ENCODE measurements at regions not wholly inside any gene's neighbourhood (a gene's known extent, or its start where the extent isn't known, plus 50 kb on each side); places are given as distances from the start of the nearest gene placed in this dataset.

DNA sequence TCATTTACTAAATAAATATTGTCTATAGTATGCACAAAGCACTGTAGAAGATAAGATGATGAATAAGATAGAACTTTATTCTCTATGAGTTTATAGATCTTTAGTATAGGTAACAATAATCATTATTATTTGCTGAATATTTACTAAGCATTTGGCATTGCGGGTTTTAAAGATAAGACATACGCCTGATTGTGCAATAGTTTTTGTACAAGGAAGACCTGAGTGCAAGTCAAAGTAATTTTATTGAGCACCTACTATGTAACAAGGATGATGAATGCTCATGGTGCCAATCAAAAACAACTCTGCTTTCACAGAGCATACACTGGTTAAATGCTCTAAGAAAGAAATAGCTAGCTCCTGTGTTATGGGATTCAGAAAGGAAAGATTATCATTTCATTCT is 1461.7 kb upstream of the FLRT2 start:
- Mint-ChIP-seq H3K4me3 (no peak overlapping the region), H3K27me3 (no peaks in the 10 kb centered on the region), H3K27ac (no peak overlapping the region), H3K9me3 (peaks cover 0 to 15% (median 6%) of the 10 kb centered on the region in 11 donors), H3K36me3 (peaks cover 0 to 3% (median 0%) of the 10 kb centered on the region in 5 donors), H3K4me1 (no peaks in the 10 kb centered on the region)
- Histone ChIP-seq H3K9me3 (ENCODE audit: control insufficient read depth in 2 of 3, low read length in 3 of 3) (no peaks in the 10 kb centered on the region), H3K36me3 (ENCODE audit: control insufficient read depth in 2 of 3, insufficient read depth in 3 of 3, low read length in 3 of 3) (no peaks in the 10 kb centered on the region), H3K27ac (ENCODE audit: low read depth, low read length) (no peak overlapping the region), H3K4me1 (ENCODE audit: control insufficient read depth in 2 of 2, insufficient read depth in 2 of 2, low read length in 2 of 2) (no peaks in the 10 kb centered on the region), H3K27me3 (ENCODE audit: control insufficient read depth in 2 of 2, insufficient read depth in 2 of 2, low read length in 2 of 2) (no peaks in the 10 kb centered on the region), H3K4me3 (ENCODE audit: low read length) (no peak overlapping the region)
- intact Hi-C loops (cut with micrococcal nuclease): no loop called here
- ChIA-PET POLR2A (no interaction called here), CTCF (no interaction called here)
- ATAC-seq (no peak), DNase-seq (no peak)

DNA sequence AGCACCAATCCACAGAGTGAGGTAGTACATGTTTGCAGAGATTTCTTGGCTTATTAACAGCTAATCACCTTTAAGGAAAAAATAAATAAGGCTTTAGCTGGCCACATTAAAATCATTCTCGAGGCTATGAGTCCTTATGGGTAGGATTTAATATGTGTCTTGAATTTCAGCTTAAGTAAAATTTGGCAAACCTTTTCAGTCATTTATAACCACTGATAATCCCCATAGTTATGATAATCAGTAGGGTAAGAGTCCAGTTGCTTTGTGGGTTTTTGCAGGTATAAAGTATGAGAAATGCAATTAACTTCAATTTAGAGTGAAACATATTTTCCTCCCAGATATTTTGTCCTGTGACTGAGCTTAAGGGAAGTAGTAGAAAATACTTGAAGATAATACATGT is 1458.9 kb upstream of the FLRT2 start:
- Mint-ChIP-seq H3K27ac (no peak overlapping the region), H3K4me3 (no peak overlapping the region)
- POLR2A ChIA-PET: no interaction called here

DNA sequence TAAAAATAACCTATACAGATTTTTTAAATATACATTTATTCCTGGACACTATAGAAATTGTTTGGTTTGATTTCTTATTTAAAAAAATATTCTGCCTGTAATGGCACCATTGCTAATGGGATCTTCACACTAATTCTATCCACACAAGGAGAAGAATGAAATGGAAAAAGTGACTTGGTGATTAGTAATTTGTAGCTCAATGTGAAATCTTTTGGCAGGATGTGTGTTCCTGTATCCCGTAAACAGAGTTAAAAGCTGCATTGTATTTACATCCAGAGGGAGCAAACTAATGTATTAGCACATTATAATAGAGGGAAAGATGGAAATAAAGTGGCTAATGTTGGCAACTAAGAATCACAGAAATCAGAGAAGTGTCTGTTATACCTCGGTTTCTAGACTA is 1455.3 kb upstream of the FLRT2 start:
- Histone ChIP-seq H3K9me3 (ENCODE audit: control insufficient read depth in 2 of 3, low read length in 3 of 3) (no peaks in the 10 kb centered on the region), H3K4me1 (ENCODE audit: control insufficient read depth in 2 of 2, insufficient read depth in 2 of 2, low read length in 2 of 2) (no peaks in the 10 kb centered on the region), H3K27ac (ENCODE audit: low read depth, low read length) (no peak overlapping the region), H3K36me3 (ENCODE audit: control insufficient read depth in 2 of 3, insufficient read depth in 3 of 3, low read length in 3 of 3) (no peaks in the 10 kb centered on the region), H3K4me3 (ENCODE audit: low read length) (no peak overlapping the region), H3K27me3 (ENCODE audit: control insufficient read depth in 2 of 2, insufficient read depth in 2 of 2, low read length in 2 of 2) (no peaks in the 10 kb centered on the region)
- no peak for ATAC-seq
- H3K9me3 Mint-ChIP-seq: peaks cover 0 to 24% (median 7%) of the 10 kb centered on the region in 11 donors
- ChIA-PET POLR2A (no interaction called here), CTCF (no interaction called here)
- no peak overlapping the region for H3K4me3 Mint-ChIP-seq
- DNase-seq: no peak
- no peaks in the 10 kb centered on the region for H3K4me1 Mint-ChIP-seq
- intact Hi-C loops (cut with micrococcal nuclease): no loop called here
- no peak overlapping the region for H3K27ac Mint-ChIP-seq
- H3K36me3 Mint-ChIP-seq: no peaks in the 10 kb centered on the region
- peaks cover 0 to 3% (median 0%) of the 10 kb centered on the region in 5 donors for H3K27me3 Mint-ChIP-seq

More for the DNA sequence above, 1458.9 kb upstream of the FLRT2 start:
- DNase-seq: no peak
- Histone ChIP-seq H3K4me3 (ENCODE audit: low read length) (no peak overlapping the region), H3K27me3 (ENCODE audit: control insufficient read depth in 2 of 2, insufficient read depth in 2 of 2, low read length in 2 of 2) (no peaks in the 10 kb centered on the region), H3K9me3 (ENCODE audit: control insufficient read depth in 2 of 3, low read length in 3 of 3) (no peaks in the 10 kb centered on the region), H3K36me3 (ENCODE audit: control insufficient read depth in 2 of 3, insufficient read depth in 3 of 3, low read length in 3 of 3) (no peaks in the 10 kb centered on the region), H3K27ac (ENCODE audit: low read depth, low read length) (no peak overlapping the region), H3K4me1 (ENCODE audit: control insufficient read depth in 2 of 2, insufficient read depth in 2 of 2, low read length in 2 of 2) (no peaks in the 10 kb centered on the region)
- peaks cover 0 to 3% (median 0%) of the 10 kb centered on the region in 5 donors for H3K36me3 Mint-ChIP-seq
- peaks cover 0 to 17% (median 8%) of the 10 kb centered on the region in 11 donors for H3K9me3 Mint-ChIP-seq
- H3K27me3 Mint-ChIP-seq: peaks cover 0 to 3% (median 0%) of the 10 kb centered on the region in 5 donors
- intact Hi-C loops (cut with micrococcal nuclease): no loop called here
- H3K4me1 Mint-ChIP-seq: no peaks in the 10 kb centered on the region
- CTCF ChIA-PET: no interaction called here
- ATAC-seq: no peak

DNA sequence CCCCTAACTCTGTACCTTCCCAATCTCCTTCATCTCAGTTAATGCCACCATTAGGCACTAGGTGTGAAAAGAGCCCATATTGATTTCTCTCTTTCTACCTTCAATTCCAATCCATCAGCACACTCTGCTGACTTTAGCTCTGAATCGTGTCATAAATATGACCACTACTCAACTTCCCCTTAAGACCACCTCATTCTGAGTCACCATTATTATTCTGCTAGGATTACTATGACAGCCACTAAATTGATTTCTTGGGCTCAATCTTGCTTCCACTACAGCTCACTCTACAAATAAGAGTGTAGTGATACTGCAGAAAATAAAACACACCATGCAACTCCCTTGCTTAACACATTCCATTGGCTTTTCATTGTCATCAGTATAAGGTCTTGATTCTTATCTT is 1449.0 kb upstream of the FLRT2 start:
- H3K36me3 Mint-ChIP-seq: peaks cover 0 to 4% (median 0%) of the 10 kb centered on the region in 5 donors
- H3K36me3 ChIP-seq (ENCODE audit: control insufficient read depth in 2 of 3, insufficient read depth in 3 of 3, low read length in 3 of 3): no peaks in the 10 kb centered on the region
- H3K27ac Mint-ChIP-seq: no peak overlapping the region
- H3K4me3 Mint-ChIP-seq: no peak overlapping the region
- no peaks in the 10 kb centered on the region for H3K27me3 Mint-ChIP-seq
- no peak for ATAC-seq
- no peaks in the 10 kb centered on the region for H3K4me1 ChIP-seq (ENCODE audit: control insufficient read depth in 2 of 2, insufficient read depth in 2 of 2, low read length in 2 of 2)
- no peak for DNase-seq
- no peaks in the 10 kb centered on the region for H3K9me3 ChIP-seq (ENCODE audit: control insufficient read depth in 2 of 3, low read length in 3 of 3)
- ChIA-PET CTCF (no interaction called here), POLR2A (no interaction called here)
- H3K4me1 Mint-ChIP-seq: no peaks in the 10 kb centered on the region
- H3K9me3 Mint-ChIP-seq: peaks cover 2 to 26% (median 10%) of the 10 kb centered on the region in 11 donors
- no peak overlapping the region for H3K4me3 ChIP-seq (ENCODE audit: low read length)
- no peaks in the 10 kb centered on the region for H3K27me3 ChIP-seq (ENCODE audit: control insufficient read depth in 2 of 2, insufficient read depth in 2 of 2, low read length in 2 of 2)
- no peak overlapping the region for H3K27ac ChIP-seq (ENCODE audit: low read depth, low read length)
- intact Hi-C loops (cut with micrococcal nuclease): no loop called here

DNA sequence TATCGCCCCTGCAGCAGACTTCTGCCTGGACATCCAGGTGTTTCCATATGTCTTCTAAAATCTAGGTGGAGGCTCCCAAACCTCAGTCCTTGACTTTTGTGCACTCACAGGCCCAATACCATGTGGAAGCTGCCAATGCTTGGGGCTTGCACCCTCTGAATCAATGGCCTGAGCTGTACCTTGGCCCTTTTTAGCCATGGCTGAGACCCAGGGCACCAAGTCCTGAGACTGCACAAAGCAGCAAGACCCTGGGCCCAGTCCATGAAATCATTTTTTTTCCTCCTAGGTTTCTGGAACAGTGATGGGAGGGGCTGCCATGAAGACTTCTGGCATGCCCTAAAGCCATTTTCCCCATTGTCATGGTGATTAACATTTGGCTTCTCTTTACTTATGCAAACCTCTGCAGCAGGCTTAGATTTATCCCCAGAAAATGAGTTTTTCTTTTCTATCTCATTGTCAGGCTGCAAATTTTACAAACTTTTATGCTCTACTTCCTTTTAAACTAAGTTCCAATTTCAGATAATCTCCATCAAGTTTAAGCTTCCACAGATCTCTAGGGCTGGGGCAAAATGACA is 1445.8 kb upstream of the FLRT2 start:
- H3K4me1 Mint-ChIP-seq: no peaks in the 10 kb centered on the region
- H3K27ac Mint-ChIP-seq: no peak overlapping the region
- ChIA-PET POLR2A (no interaction called here), CTCF (no interaction called here)
- H3K4me3 Mint-ChIP-seq: no peak overlapping the region
- no peaks in the 10 kb centered on the region for H3K27me3 ChIP-seq (ENCODE audit: control insufficient read depth in 2 of 2, insufficient read depth in 2 of 2, low read length in 2 of 2)
- peaks cover 0 to 4% (median 0%) of the 10 kb centered on the region in 5 donors for H3K36me3 Mint-ChIP-seq
- no peaks in the 10 kb centered on the region for H3K36me3 ChIP-seq (ENCODE audit: control insufficient read depth in 2 of 3, insufficient read depth in 3 of 3, low read length in 3 of 3)
- no peaks in the 10 kb centered on the region for H3K4me1 ChIP-seq (ENCODE audit: control insufficient read depth in 2 of 2, insufficient read depth in 2 of 2, low read length in 2 of 2)
- ATAC-seq (no peak), DNase-seq (no peak)
- no peak overlapping the region for H3K4me3 ChIP-seq (ENCODE audit: low read length)
- H3K27me3 Mint-ChIP-seq: no peaks in the 10 kb centered on the region
- intact Hi-C loops (cut with micrococcal nuclease): no loop called here
- H3K9me3 ChIP-seq (ENCODE audit: control insufficient read depth in 2 of 3, low read length in 3 of 3): no peaks in the 10 kb centered on the region
- no peak overlapping the region for H3K27ac ChIP-seq (ENCODE audit: low read depth, low read length)
- peaks cover 3 to 24% (median 11%) of the 10 kb centered on the region in 11 donors for H3K9me3 Mint-ChIP-seq

DNA sequence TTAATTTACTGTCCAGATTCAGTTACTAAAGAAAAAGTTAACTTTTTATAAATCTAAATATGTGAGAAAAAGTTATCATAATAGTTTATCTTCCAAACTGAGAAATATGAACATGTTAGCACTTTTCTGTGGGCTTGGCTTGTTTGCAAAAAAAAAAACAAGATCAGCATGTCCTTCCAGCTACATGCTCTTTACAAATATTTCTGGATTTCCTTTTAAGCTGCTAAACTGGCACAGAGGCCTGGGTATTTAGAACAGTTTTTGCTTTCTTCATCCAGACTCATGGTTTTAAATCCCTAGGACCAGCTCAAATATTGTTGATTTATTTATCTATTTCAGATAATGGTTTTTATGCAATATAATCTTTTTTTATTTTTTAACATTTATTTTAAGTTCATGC is 1444.5 kb upstream of the FLRT2 start:
- no peaks in the 10 kb centered on the region for H3K36me3 ChIP-seq (ENCODE audit: control insufficient read depth in 2 of 3, insufficient read depth in 3 of 3, low read length in 3 of 3)
- DNase-seq (no peak), ATAC-seq (no peak)
- no peaks in the 10 kb centered on the region for H3K9me3 ChIP-seq (ENCODE audit: control insufficient read depth in 2 of 3, low read length in 3 of 3)
- Mint-ChIP-seq H3K27ac (no peak overlapping the region), H3K36me3 (peaks cover 0 to 4% (median 0%) of the 10 kb centered on the region in 5 donors), H3K9me3 (peaks cover 3 to 21% (median 9%) of the 10 kb centered on the region in 11 donors), H3K27me3 (no peaks in the 10 kb centered on the region), H3K4me3 (no peak overlapping the region), H3K4me1 (no peaks in the 10 kb centered on the region)
- no peak overlapping the region for H3K27ac ChIP-seq (ENCODE audit: low read depth, low read length)
- H3K4me3 ChIP-seq (ENCODE audit: low read length): no peak overlapping the region
- H3K27me3 ChIP-seq (ENCODE audit: control insufficient read depth in 2 of 2, insufficient read depth in 2 of 2, low read length in 2 of 2): no peaks in the 10 kb centered on the region
- intact Hi-C loops (cut with micrococcal nuclease): no loop called here
- POLR2A ChIA-PET: no interaction called here
- CTCF ChIA-PET: no interaction called here
- no peaks in the 10 kb centered on the region for H3K4me1 ChIP-seq (ENCODE audit: control insufficient read depth in 2 of 2, insufficient read depth in 2 of 2, low read length in 2 of 2)

DNA sequence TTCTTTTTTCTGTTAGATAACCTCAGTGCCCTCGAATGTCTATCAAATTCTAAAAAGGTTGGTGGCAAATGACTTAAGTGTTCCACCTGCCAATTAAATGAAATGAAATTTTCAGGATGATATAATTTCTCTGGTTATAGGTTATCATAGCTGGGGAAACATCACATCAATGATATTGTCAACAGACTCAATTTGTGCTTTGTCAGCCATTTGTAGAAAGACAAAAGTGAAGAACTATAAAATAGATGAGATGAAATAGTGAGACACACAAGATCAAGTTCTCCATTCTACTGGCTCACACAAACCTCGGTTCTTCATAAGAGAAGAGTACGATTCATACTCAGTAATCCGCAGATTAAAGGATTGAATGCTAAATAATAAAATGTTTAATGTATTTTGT is 1443.2 kb upstream of the FLRT2 start:
- H3K9me3 ChIP-seq (ENCODE audit: control insufficient read depth in 2 of 3, low read length in 3 of 3): no peaks in the 10 kb centered on the region
- H3K27me3 Mint-ChIP-seq: no peaks in the 10 kb centered on the region
- ChIA-PET POLR2A (no interaction called here), CTCF (no interaction called here)
- H3K4me3 Mint-ChIP-seq: no peak overlapping the region
- intact Hi-C loops (cut with micrococcal nuclease): no loop called here
- peaks cover 0 to 4% (median 0%) of the 10 kb centered on the region in 5 donors for H3K36me3 Mint-ChIP-seq
- no peak overlapping the region for H3K27ac ChIP-seq (ENCODE audit: low read depth, low read length)
- no peaks in the 10 kb centered on the region for H3K4me1 Mint-ChIP-seq
- H3K4me1 ChIP-seq (ENCODE audit: control insufficient read depth in 2 of 2, insufficient read depth in 2 of 2, low read length in 2 of 2): no peaks in the 10 kb centered on the region
- no peak overlapping the region for H3K27ac Mint-ChIP-seq
- H3K36me3 ChIP-seq (ENCODE audit: control insufficient read depth in 2 of 3, insufficient read depth in 3 of 3, low read length in 3 of 3): no peaks in the 10 kb centered on the region
- no peaks in the 10 kb centered on the region for H3K27me3 ChIP-seq (ENCODE audit: control insufficient read depth in 2 of 2, insufficient read depth in 2 of 2, low read length in 2 of 2)
- H3K9me3 Mint-ChIP-seq: peaks cover 3 to 14% (median 9%) of the 10 kb centered on the region in 11 donors
- ATAC-seq (no peak), DNase-seq (no peak)
- H3K4me3 ChIP-seq (ENCODE audit: low read length): no peak overlapping the region

Measured in naive thymus-derived CD4-positive, alpha-beta T cell (primary cell).